ENCODE measurements at regions not wholly inside any gene's neighbourhood (a gene's known extent, or its start where the extent isn't known, plus 50 kb on each side); places are given as distances from the start of the nearest gene placed in this dataset.
A peak's percentile ranks its signal among the peaks of the same experiment; 100 is the strongest.

DNA sequence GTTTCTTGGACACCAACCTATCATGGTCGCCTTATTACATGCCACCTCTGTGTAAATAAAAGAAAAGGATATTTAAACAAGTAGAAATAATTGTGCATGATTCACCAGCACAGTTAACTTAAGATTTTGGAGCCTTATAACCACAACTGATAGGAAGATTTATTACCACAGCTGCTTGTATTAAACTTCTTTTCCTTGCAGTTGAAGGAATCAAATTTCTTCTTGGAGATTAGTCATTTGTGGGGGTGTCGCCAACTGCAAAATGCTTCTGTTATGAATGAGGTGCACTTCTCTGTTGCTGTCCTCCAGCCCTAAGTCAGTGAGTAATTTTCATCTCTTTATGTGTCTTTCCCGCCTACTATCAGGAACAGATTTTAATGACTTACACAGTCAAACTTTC lies 73.3 kb downstream of the OR13H1 start:
- Mint-ChIP-seq H3K27me3 (ENCODE audit: insufficient read depth) (no peaks in the 10 kb centered on the region; the same call in 1 of the 2 replicates), H3K36me3 (ENCODE audit: low read depth) (no peaks in the 10 kb centered on the region), H3K4me1 (ENCODE audit: low read depth) (peaks cover 6% of the 10 kb centered on the region; the same call in 1 of the 2 replicates), H3K4me3 (no peak overlapping the region), H3K9me3 (no peaks in the 10 kb centered on the region), H3K27ac (no peak overlapping the region)
- TF ChIP-seq, protein P1, sequence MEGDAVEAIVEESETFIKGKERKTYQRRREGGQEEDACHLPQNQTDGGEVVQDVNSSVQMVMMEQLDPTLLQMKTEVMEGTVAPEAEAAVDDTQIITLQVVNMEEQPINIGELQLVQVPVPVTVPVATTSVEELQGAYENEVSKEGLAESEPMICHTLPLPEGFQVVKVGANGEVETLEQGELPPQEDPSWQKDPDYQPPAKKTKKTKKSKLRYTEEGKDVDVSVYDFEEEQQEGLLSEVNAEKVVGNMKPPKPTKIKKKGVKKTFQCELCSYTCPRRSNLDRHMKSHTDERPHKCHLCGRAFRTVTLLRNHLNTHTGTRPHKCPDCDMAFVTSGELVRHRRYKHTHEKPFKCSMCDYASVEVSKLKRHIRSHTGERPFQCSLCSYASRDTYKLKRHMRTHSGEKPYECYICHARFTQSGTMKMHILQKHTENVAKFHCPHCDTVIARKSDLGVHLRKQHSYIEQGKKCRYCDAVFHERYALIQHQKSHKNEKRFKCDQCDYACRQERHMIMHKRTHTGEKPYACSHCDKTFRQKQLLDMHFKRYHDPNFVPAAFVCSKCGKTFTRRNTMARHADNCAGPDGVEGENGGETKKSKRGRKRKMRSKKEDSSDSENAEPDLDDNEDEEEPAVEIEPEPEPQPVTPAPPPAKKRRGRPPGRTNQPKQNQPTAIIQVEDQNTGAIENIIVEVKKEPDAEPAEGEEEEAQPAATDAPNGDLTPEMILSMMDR (IDR thresholded peaks at IDR 0.05), result no peak
- peak; percentile 0 for DNase-seq

DNA sequence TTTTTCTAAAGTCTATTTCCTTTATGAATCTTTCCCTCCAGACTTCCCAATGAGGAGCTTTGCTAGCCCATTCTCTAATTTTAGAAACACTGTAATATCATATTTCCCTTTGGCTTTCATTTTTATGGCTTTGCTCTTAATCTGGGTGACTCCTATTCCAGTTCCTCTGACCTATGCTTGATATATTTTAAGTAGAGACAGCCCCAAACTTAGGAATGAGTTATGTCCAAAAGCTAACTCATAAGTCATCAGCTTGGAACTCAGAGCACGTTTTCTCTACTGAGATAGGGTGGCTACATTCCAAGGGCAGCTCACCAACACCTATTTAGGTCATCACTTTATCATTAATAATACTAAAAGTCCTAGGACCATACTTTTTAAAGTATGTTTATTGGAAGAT lies 77.8 kb downstream of the OR13H1 start:
- no peak for DNase-seq
- H3K9me3 Mint-ChIP-seq, result no peaks in the 10 kb centered on the region
- H3K4me1 Mint-ChIP-seq (ENCODE audit: low read depth), result peaks cover 6% of the 10 kb centered on the region; the same call in 1 of the 2 replicates
- H3K27ac Mint-ChIP-seq, result no peak overlapping the region
- no peak overlapping the region for H3K4me3 Mint-ChIP-seq
- no peaks in the 10 kb centered on the region; the same call in 1 of the 2 replicates for H3K27me3 Mint-ChIP-seq (ENCODE audit: insufficient read depth)
- TF ChIP-seq, protein P1 (IDR thresholded peaks at IDR 0.05), result no peak
- H3K36me3 Mint-ChIP-seq (ENCODE audit: low read depth), result no peaks in the 10 kb centered on the region

DNA sequence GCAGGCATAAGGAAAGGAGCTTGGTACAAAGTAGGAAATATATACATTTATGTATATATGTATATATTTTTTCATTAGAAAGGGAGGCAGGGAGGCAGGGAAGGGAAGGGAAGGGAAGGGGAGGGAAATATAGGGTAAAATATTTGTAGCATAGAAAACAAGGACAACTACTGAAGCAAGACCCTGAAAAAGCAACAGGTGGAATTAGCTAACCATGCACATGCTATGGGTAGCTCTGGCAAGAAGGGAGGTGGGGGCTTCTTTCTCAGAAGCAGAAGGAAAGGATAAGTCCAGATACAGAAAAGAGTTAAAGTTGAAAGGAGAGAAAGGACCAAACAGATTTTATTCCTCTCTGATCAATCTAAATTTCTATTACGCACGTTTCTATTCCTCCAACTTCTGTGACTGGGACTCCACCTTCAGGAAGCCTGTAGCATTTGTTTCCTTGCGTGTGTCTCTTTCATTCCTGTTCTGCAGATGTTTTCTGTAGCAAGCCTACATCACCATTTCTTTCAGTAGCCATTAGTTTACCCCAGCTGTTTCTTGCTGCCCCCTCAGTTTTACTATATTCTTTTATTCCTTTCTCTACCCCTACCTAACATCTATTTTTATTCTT lies 82.9 kb downstream of the OR13H1 start:
- Mint-ChIP-seq H3K27ac (no peak overlapping the region), H3K36me3 (ENCODE audit: low read depth) (no peaks in the 10 kb centered on the region), H3K4me3 (no peak overlapping the region), H3K4me1 (ENCODE audit: low read depth) (peaks cover under 1% of the 10 kb centered on the region; the same call in 1 of the 2 replicates), H3K27me3 (ENCODE audit: insufficient read depth) (no peaks in the 10 kb centered on the region), H3K9me3 (no peaks in the 10 kb centered on the region)
- TF ChIP-seq, protein P1 (IDR thresholded peaks at IDR 0.05), result no peak
- DNase-seq, result no peak

DNA sequence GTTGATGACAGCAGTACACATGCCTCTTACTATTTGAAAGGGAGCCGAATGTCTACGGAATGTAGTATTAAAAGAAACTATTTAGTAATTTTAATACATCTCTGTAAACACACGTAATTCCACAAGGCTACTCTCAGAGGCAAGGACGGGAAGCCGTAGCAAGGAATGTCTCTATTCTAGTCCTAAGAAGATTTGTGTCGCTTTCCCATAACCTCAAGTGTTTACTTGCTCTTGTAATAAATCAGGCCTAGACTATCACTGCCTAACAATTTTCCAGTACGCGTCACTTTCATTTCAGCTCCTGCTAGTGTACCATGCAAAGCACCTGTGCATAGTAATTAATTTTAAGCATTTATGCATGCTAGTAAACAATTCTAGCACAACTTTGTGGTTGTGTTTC lies 86.7 kb downstream of the OR13H1 start:
- DNase-seq, result no peak
- Mint-ChIP-seq H3K27me3 (ENCODE audit: insufficient read depth) (no peaks in the 10 kb centered on the region), H3K27ac (no peak overlapping the region), H3K36me3 (ENCODE audit: low read depth) (no peaks in the 10 kb centered on the region), H3K4me1 (ENCODE audit: low read depth) (no peaks in the 10 kb centered on the region; the same call in 1 of the 2 replicates), H3K4me3 (no peak overlapping the region), H3K9me3 (no peaks in the 10 kb centered on the region)
- TF ChIP-seq, protein P1 (IDR thresholded peaks at IDR 0.05), result no peak

DNA sequence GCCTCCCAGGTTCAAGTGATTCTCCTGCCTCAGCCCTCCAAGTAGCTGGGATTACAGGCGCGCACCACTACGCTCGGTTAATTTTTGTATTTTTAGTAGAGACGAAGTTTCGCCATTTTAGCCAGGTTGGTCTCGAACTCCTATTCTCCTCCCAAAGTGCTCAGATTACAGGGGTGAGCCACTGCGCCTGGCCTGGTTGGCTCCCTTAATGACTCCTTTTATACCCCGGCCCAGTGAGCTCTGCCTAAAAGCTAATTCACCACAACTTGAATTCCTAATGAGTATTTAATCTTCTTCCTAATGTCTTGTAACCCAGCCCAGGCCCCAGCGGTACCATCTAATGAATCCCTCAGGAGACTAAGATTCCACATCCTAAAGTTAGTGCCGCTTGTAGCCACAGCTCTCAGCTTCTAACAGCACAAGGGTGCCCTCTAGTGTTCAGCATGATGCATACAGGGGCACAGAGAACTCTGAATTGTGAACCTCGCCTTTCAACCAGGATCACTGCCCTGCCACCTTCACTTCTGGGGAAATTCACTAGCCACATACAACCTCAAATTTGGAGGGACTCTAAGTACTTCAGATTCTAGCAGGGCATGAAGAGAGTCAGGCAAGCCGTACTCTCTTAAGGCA lies 89.5 kb downstream of the OR13H1 start:
- Mint-ChIP-seq H3K4me3 (no peak overlapping the region), H3K27me3 (ENCODE audit: insufficient read depth) (no peaks in the 10 kb centered on the region), H3K27ac (no peak overlapping the region), H3K36me3 (ENCODE audit: low read depth) (no peaks in the 10 kb centered on the region), H3K9me3 (no peaks in the 10 kb centered on the region), H3K4me1 (ENCODE audit: low read depth) (no peaks in the 10 kb centered on the region)
- DNase-seq, result peak; percentile 27
- TF ChIP-seq, protein P1 (IDR thresholded peaks at IDR 0.05), result peak; percentile 78
